GM18507 (cell line): ENCODE measurements at regions not wholly inside any gene's neighbourhood (a gene's known extent, or its start where the extent isn't known, plus 50 kb on each side); places are given as distances from the start of the nearest gene placed in this dataset.
"Not testable (repeated sequence)": the region's sequence is repeated elsewhere in the genome, so short reads cannot be mapped to it uniquely, and the experiment has no call there.

Experiments
- DNase-seq: peaks from one replicate; pipeline ENCODE4 v3.0.0; 2011; ENCODE audit warnings: low read depth; ENCODE audit not compliant: insufficient read length; ENCODE audit errors: extremely low spot score
- FAIRE-seq: peaks from 2 replicates; lab custom pipeline; 2011; peaks lifted over from hg19 to GRCh38; lab: Jason Lieb, UNC

GRCh38 chr1:143792047-143792937 lies 179.5 kb downstream of the FAM72C start:
- not testable (repeated sequence) for FAIRE-seq, DNase-seq

GRCh38 chr1:143786381-143786780 lies 185.4 kb downstream of the FAM72C start:
- DNase-seq, FAIRE-seq: not testable (repeated sequence)

- DNase-seq, FAIRE-seq: not testable (repeated sequence)
These were observed 185.9 kb downstream of the FAM72C start for GRCh38 chr1:143785883-143786282.

- not testable (repeated sequence) for FAIRE-seq, DNase-seq
These were observed 187.4 kb downstream of the FAM72C start for GRCh38 chr1:143784239-143784882.

- FAIRE-seq, result peak; percentile 70
- DNase-seq, result not testable (repeated sequence)
These were observed 193.6 kb downstream of the FAM72C start for GRCh38 chr1:143778178-143778577.

GRCh38 chr1:143764831-143765230 lies 207.0 kb downstream of the FAM72C start:
- DNase-seq, FAIRE-seq: not testable (repeated sequence)

- FAIRE-seq, DNase-seq: not testable (repeated sequence)
These were observed 211.4 kb downstream of the FAM72C start for GRCh38 chr1:143760366-143760765.

- not testable (repeated sequence) for FAIRE-seq, DNase-seq
These were observed 215.8 kb downstream of the FAM72C start for GRCh38 chr1:143755961-143756360.

- DNase-seq (no peak), FAIRE-seq (no peak)
These were observed 222.9 kb downstream of the FAM72C start for GRCh38 chr1:143748906-143749305.

- FAIRE-seq (no peak), DNase-seq (no peak)
These were observed 235.2 kb downstream of the FAM72C start for GRCh38 chr1:143736562-143736961.

GRCh38 chr1:143735764-143736461 lies 235.9 kb downstream of the FAM72C start:
- no peak for FAIRE-seq
- DNase-seq, result no peak

- not testable (repeated sequence) for FAIRE-seq
These were observed 237.5 kb downstream of the FAM72C start for GRCh38 chr1:143734261-143734660.

GRCh38 chr1:143730890-143731289 lies 240.9 kb downstream of the FAM72C start:
- not testable (repeated sequence) for DNase-seq, FAIRE-seq

More at GRCh38 chr1:143734261-143734660, 237.5 kb downstream of the FAM72C start:
- DNase-seq, result not testable (repeated sequence)

- not testable (repeated sequence) for DNase-seq
- FAIRE-seq, result peak; percentile 72
These were observed 242.2 kb downstream of the FAM72C start for GRCh38 chr1:143729449-143730111.

- peak; percentile 53 for FAIRE-seq
These were observed 242.9 kb downstream of the FAM72C start for GRCh38 chr1:143728802-143729448.

GRCh38 chr1:143727263-143727662 lies 244.5 kb downstream of the FAM72C start:
- DNase-seq (no peak), FAIRE-seq (no peak)

More at GRCh38 chr1:143728802-143729448, 242.9 kb downstream of the FAM72C start:
- not testable (repeated sequence) for DNase-seq

- FAIRE-seq, result no peak
- DNase-seq, result no peak
These were observed 250.8 kb downstream of the FAM72C start for GRCh38 chr1:143721024-143721373.

- FAIRE-seq, result peak; percentile 38
- no peak for DNase-seq
These were observed 251.4 kb downstream of the FAM72C start for GRCh38 chr1:143720087-143721023.
